Astrocyte of the spinal cord (primary cell): ENCODE measurements at regions not wholly inside any gene's neighbourhood (a gene's known extent, or its start where the extent isn't known, plus 50 kb on each side); places are given as distances from the start of the nearest gene placed in this dataset.

Source experiments
- DNase-seq: peaks from one replicate; pipeline ENCODE4 v3.0.0; 2011; ENCODE audit warnings: low read depth, low spot score
- H3K4me3 ChIP-seq: 2 replicates; pipeline ENCODE4 v1.5.1; 2011; ENCODE audit warnings: low read depth, mild to moderate bottlenecking, low read length, moderate library complexity
- in situ Hi-C: cut with HindIII; loops from 2 replicates; pipeline ENCODE4 v1.10.0; 2017; ENCODE audit warnings: low sequenced_read_pairs
- TF ChIP-seq, protein P1 (sequence below): IDR thresholded peaks from 2 replicates; pipeline ENCODE4 v1.5.1; 2012; ENCODE audit warnings: low read depth, mild to moderate bottlenecking, low read length, inconsistent platforms

DNA sequence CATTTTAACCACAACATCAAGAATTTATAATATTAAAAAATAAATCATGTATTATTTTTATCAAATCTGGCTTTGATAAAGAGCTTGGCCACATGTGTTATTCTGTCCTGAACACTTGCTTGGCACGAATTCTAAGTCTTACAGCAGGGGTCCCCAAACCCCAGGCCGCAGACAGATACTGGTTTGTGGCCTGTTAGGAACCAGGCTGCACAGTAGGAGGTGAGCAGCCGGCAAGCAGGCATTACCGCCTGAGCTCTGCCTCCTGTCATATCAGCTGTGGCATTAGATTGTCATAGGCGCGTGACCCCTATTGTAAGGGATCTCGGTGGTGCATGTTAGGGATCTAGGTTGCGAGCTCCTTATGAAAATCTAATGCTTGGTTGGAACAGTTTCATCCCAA is 127.6 kb upstream of the IVNS1ABP start:
- in situ Hi-C loops: no loop called here
- TF ChIP-seq, protein P1, sequence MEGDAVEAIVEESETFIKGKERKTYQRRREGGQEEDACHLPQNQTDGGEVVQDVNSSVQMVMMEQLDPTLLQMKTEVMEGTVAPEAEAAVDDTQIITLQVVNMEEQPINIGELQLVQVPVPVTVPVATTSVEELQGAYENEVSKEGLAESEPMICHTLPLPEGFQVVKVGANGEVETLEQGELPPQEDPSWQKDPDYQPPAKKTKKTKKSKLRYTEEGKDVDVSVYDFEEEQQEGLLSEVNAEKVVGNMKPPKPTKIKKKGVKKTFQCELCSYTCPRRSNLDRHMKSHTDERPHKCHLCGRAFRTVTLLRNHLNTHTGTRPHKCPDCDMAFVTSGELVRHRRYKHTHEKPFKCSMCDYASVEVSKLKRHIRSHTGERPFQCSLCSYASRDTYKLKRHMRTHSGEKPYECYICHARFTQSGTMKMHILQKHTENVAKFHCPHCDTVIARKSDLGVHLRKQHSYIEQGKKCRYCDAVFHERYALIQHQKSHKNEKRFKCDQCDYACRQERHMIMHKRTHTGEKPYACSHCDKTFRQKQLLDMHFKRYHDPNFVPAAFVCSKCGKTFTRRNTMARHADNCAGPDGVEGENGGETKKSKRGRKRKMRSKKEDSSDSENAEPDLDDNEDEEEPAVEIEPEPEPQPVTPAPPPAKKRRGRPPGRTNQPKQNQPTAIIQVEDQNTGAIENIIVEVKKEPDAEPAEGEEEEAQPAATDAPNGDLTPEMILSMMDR: no peak
- no peak overlapping the region for H3K4me3 ChIP-seq
- no peak for DNase-seq

DNA sequence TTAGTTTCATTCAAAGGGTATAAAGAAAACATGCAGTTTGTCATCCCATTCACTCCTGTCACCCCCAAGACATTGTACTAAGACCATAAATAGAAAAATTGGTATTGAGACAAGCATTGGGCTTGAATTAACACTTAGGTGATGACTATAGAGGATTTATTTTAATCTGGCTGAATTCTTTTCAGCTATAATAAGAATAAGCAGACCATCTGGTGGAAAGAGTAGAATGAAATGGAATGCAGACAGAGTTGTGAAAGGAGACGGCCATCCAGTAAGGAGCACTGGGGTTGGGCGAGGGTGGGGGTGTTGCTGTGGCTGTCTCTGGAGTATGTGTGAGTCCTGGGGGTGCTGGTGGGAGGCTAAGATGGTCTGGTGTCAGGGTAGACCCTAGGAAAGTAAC is 125.0 kb upstream of the IVNS1ABP start:
- in situ Hi-C loops: no loop called here
- DNase-seq: no peak
- H3K4me3 ChIP-seq: no peak overlapping the region
- TF ChIP-seq, protein P1: no peak

DNA sequence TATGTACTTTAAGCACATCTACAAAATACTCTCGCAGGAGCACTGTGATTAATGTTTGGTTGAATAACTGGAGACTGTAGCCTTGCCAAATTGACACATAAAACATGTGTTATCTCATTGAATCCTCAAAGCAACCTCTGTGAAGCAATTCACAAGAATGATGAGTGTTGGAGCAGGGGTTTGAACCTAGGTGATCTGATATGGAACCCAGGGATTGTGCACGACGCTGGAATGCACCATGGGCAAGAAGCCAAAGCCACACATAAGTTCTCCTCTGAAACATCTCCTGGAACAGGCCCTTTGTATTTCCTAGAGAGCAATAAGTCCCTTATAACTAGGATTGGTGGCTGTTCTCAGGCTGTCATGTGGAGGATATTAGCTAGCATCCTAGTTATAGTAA is 124.6 kb upstream of the IVNS1ABP start:
- in situ Hi-C loops: no loop called here
- peak; percentile 83 for DNase-seq
- H3K4me3 ChIP-seq: no peak overlapping the region
- TF ChIP-seq, protein P1: no peak

DNA sequence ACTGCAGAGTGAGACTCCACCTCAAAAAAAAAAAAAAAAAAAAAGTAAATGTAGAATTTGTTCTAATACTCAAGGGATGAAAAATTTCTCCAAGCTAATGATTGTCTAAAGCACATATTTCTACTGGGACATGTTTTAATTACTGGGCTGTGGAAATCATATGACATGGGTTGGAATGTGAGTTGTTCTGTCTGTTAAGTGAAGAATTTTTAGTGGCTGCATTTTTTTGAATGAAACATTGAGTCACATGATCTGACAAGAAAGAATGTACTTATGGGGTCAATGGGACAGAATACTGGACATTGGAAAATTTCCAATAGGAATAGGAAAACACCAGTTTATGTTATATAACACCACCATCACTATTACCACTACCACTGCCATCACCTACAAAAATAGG is 123.8 kb upstream of the IVNS1ABP start:
- no peak overlapping the region for H3K4me3 ChIP-seq
- DNase-seq: peak; percentile 26
- in situ Hi-C loops: no loop called here
- TF ChIP-seq, protein P1: no peak

DNA sequence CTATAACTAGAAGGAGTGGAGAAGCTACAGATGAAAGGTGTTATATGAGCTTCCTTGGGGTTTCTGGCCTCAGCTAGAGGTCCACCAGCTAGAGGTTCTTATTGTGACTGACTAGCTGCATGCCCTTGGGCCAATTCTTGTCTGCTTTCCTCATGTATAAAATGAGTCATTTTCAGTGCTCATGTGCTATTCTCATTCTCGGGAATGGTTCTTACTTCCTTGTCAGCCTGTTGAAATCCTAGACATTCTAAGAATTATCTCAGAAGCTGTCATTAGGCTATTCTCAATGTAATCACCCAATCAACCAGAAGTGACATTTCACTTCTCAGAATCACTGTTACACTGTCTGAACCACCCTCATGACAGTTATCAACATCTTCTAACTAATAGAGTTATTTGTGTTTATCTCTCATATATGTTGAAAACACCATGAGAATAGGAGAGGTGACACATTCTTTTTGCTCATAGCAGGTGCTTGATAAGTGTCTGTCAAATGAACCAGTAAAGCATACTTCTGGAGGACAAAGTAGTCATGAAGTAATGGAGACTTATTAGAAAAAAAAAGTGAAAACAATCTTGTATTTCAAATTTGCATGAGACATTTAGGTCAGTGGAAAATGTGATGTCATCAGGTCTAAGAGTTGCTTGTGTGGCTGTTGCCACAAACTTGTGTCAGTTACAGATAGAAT is 122.8 kb upstream of the IVNS1ABP start:
- no peak overlapping the region for H3K4me3 ChIP-seq
- in situ Hi-C loops: no loop called here
- TF ChIP-seq, protein P1: no peak
- DNase-seq: peak; percentile 64

DNA sequence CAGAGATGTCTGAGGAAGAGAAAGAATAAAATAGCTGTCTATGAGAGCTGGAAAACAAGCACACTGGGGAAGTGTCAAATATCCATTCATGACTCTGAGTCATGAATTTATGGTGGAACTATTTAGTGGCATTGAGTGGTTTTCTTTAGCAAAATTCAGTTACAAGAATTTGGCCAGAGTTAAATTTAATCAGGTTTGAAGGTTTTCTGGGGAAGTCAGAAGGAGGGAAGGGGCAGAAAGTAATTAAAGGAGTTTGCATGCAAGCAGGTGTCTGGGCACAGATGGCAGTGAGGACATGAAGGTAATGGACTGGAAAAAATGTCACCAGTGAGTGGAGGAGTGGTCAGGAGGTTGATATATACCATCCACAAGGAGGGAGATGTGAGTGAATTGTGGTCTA is 121.9 kb upstream of the IVNS1ABP start:
- TF ChIP-seq, protein P1: no peak
- in situ Hi-C loops: no loop called here
- H3K4me3 ChIP-seq: no peak overlapping the region
- DNase-seq: peak; percentile 37
